ENCODE measurements at regions not wholly inside any gene's neighbourhood (a gene's known extent, or its start where the extent isn't known, plus 50 kb on each side); places are given as distances from the start of the nearest gene placed in this dataset.

DNA sequence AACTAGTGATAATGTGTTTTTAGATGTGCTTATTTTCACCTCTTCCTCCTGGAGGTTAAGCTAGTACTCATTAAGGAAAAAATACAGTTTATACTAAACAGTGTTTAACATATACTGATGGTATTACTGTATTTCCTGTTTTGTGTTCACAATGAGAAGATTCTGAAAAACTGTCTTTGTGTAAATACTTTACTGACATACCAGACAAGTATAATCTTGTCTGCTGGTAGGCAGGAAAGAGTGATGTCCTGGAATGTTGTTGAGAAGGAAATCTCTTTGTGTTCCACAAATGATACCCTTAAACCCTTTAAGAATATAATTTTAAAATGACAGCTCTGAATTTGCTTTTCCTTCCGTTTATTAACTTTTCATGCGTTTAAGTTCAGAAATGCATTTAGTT, 205.5 kb upstream of the NUDT6 start:
- no peaks in the 10 kb centered on the region for H3K36me3 ChIP-seq
- no peaks in the 10 kb centered on the region for H3K9me3 ChIP-seq
- no peaks in the 10 kb centered on the region for H3K4me1 ChIP-seq (ENCODE audit: control insufficient read depth in 1 of 2, insufficient read depth in 1 of 2, low read depth in 1 of 2, low read length in 1 of 2)
- no peak overlapping the region for H3K4me3 ChIP-seq (ENCODE audit: low read depth in 1 of 2, low read length in 1 of 2)
- TF ChIP-seq, protein P1, sequence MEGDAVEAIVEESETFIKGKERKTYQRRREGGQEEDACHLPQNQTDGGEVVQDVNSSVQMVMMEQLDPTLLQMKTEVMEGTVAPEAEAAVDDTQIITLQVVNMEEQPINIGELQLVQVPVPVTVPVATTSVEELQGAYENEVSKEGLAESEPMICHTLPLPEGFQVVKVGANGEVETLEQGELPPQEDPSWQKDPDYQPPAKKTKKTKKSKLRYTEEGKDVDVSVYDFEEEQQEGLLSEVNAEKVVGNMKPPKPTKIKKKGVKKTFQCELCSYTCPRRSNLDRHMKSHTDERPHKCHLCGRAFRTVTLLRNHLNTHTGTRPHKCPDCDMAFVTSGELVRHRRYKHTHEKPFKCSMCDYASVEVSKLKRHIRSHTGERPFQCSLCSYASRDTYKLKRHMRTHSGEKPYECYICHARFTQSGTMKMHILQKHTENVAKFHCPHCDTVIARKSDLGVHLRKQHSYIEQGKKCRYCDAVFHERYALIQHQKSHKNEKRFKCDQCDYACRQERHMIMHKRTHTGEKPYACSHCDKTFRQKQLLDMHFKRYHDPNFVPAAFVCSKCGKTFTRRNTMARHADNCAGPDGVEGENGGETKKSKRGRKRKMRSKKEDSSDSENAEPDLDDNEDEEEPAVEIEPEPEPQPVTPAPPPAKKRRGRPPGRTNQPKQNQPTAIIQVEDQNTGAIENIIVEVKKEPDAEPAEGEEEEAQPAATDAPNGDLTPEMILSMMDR (IDR thresholded peaks at IDR 0.05) = no peak
- no peak overlapping the region for H3K27ac ChIP-seq
- no peaks in the 10 kb centered on the region for H3K27me3 ChIP-seq

DNA sequence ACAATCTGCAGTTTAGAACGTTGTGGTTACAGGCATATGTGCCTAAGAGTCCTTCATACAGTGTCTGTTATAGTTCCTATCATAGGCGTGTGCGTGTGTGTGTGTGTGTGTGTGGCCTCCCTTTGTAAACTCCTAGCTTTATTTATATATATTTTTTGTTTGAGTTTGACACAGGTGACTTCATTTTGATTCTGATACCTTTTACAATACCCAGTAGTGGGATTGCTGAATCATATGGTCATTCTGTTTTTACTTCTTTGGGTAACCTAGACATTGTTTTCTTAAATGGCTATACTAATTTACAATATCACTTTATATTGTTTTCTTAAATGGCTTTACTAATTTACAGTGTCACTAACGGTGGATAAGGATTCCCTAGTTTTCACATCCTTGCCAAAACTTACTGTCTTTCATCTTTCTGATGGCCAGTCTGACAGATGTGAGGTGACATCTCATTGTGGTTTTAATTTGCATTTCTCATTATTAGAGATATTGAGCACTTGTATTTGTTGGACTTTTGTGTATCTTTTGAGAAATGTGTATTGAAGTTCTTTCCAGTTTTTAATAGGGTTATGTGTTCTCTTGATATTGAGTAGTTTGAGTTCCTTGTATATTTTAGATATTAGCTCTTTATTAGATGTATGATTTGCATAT, 211.1 kb upstream of the NUDT6 start:
- TF ChIP-seq, protein P1 (IDR thresholded peaks at IDR 0.05) = no peak
- H3K36me3 ChIP-seq = no peaks in the 10 kb centered on the region
- no peak overlapping the region for H3K27ac ChIP-seq
- no peaks in the 10 kb centered on the region for H3K9me3 ChIP-seq
- H3K4me3 ChIP-seq (ENCODE audit: low read depth in 1 of 2, low read length in 1 of 2) = no peak overlapping the region
- H3K27me3 ChIP-seq = no peaks in the 10 kb centered on the region
- H3K4me1 ChIP-seq (ENCODE audit: control insufficient read depth in 1 of 2, insufficient read depth in 1 of 2, low read depth in 1 of 2, low read length in 1 of 2) = no peaks in the 10 kb centered on the region

DNA sequence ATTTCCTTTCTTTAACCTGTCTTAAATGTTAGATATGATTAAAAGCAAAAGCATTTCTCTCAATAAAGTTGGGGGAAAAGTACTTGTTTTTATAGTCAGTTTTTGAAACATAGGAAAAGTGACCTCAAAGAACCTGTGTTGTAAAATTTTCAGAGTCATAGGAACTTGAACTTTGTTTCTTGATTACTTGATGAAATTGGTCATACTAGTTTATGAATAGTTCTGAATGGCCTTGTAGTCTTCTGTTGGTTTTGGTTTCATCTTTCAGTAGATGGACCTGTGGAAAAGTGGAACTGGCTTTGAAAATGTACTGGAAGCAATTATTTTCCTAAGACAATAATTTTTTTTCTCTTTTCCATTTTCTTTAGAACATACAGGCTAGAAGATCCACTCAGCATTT, 222.2 kb upstream of the NUDT6 start:
- Histone ChIP-seq H3K9me3 (no peaks in the 10 kb centered on the region), H3K27ac (no peak overlapping the region), H3K4me3 (ENCODE audit: low read depth in 1 of 2, low read length in 1 of 2) (no peak overlapping the region), H3K36me3 (no peaks in the 10 kb centered on the region), H3K4me1 (ENCODE audit: control insufficient read depth in 1 of 2, insufficient read depth in 1 of 2, low read depth in 1 of 2, low read length in 1 of 2) (no peaks in the 10 kb centered on the region), H3K27me3 (no peaks in the 10 kb centered on the region)
- TF ChIP-seq, protein P1 (IDR thresholded peaks at IDR 0.05) = no peak

DNA sequence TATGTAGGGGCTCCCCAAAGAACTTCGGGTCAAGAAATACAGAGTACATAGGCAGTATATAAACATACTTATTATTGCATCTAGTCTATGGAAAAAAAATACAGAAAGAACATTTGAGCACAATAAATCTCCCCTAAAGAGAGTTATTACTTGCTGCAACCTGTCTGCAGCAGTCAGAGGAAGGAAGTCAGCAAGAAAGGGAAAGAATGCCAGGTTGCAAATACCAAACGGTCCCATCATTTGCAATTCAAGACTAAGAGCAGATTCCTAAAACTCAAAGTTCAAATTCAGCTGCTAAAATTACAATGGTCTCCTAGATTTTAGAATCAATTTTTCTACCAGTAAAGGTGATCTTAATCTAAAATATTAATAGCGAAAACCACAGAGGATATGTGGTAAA, 236.2 kb upstream of the NUDT6 start:
- TF ChIP-seq, protein P1 (IDR thresholded peaks at IDR 0.05) = no peak

DNA sequence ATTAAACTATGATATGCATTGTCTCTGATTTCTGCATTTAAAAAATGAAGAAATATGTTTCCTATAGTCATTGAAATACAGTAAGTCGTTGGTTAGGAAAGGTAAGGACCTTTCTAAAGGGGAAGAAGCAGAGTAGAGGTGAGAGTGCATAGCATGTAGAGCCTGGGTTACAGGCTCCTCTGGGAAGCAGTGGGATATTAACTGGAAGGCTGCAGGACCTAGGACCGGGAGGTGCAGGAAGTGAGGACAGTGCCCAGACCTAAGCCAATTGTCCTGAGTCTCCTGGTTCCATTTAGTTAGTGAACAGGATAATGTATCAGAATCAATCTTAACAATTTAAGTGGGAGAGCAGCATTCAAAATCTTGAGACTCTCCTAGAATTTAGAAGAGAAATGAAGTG, 237.1 kb upstream of the NUDT6 start:
- Histone ChIP-seq H3K27ac (no peak overlapping the region), H3K36me3 (no peaks in the 10 kb centered on the region), H3K27me3 (no peaks in the 10 kb centered on the region), H3K4me3 (ENCODE audit: low read depth in 1 of 2, low read length in 1 of 2) (no peak overlapping the region), H3K9me3 (no peaks in the 10 kb centered on the region), H3K4me1 (ENCODE audit: control insufficient read depth in 1 of 2, insufficient read depth in 1 of 2, low read depth in 1 of 2, low read length in 1 of 2) (peaks cover 10 to 27% of the 10 kb centered on the region in 2 experiments)
- TF ChIP-seq, protein P1 (IDR thresholded peaks at IDR 0.05) = no peak

More for the DNA sequence above, 236.2 kb upstream of the NUDT6 start:
- Histone ChIP-seq H3K4me1 (ENCODE audit: control insufficient read depth in 1 of 2, insufficient read depth in 1 of 2, low read depth in 1 of 2, low read length in 1 of 2) (peaks cover 10 to 25% of the 10 kb centered on the region in 2 experiments), H3K36me3 (no peaks in the 10 kb centered on the region), H3K27me3 (no peaks in the 10 kb centered on the region), H3K9me3 (no peaks in the 10 kb centered on the region), H3K4me3 (ENCODE audit: low read depth in 1 of 2, low read length in 1 of 2) (no peak overlapping the region), H3K27ac (no peak overlapping the region)
